Tibial nerve (tissue), 4 donors: ENCODE measurements at regions not wholly inside any gene's neighbourhood (a gene's known extent, or its start where the extent isn't known, plus 50 kb on each side); places are given as distances from the start of the nearest gene placed in this dataset.

Source experiments
- CTCF ChIP-seq, 5 experiments: fragments of 200-600 bp in 3 of 5; fragments of 450-650 bp in 2 of 5; sonication (generic) in 3 of 5; IDR thresholded peaks; one replicate each; pipeline ENCODE4 v1.5.1; 2016 to 2019; ENCODE audit warnings: antibody characterized with exemption in 5 of 5, mild to moderate bottlenecking in 3 of 5, moderate library complexity in 2 of 5
- EP300 ChIP-seq, 2 donors: sonication (generic); formaldehyde crosslinking; IDR thresholded peaks; one replicate each; pipeline ENCODE4 v1.6.1; 2017; ENCODE audit warnings: antibody characterized with exemption in 2 of 2, mild to moderate bottlenecking in 1 of 2
- POLR2A ChIP-seq, 2 donors: fragments of 450-650 bp; IDR thresholded peaks; one replicate each; pipeline ENCODE4 v1.6.1; 2017; ENCODE audit warnings: antibody characterized with exemption in 2 of 2, mild to moderate bottlenecking in 2 of 2, moderate library complexity in 2 of 2

GRCh38 chr5:4078544-4078943 is 482.9 kb downstream of the IRX1 start:
- TF ChIP-seq CTCF (IDR thresholded peaks at IDR 0.05) (no peak), EP300 (IDR thresholded peaks at IDR 0.05) (no peak), POLR2A (IDR thresholded peaks at IDR 0.05) (no peak)
